ENCODE measurements at regions not wholly inside any gene's neighbourhood (a gene's known extent, or its start where the extent isn't known, plus 50 kb on each side); places are given as distances from the start of the nearest gene placed in this dataset.
"Not testable (repeated sequence)": the region's sequence is repeated elsewhere in the genome, so short reads cannot be mapped to it uniquely, and the experiment has no call there.

- not testable (repeated sequence) for DNase-seq
These were observed 58.5 kb upstream of the ZNF195 start for GRCh38 chr11:3437441-3437840.

- DNase-seq: no peak
These were observed 56.0 kb upstream of the ZNF195 start for GRCh38 chr11:3434976-3435375.

GRCh38 chr11:3429191-3429590, 50.2 kb upstream of the ZNF195 start:
- DNase-seq: not testable (repeated sequence)
